Panc1 (cell line): ENCODE measurements at regions not wholly inside any gene's neighbourhood (a gene's known extent, or its start where the extent isn't known, plus 50 kb on each side); places are given as distances from the start of the nearest gene placed in this dataset.

Experiments
- CTCF ChIP-seq: fragments of 450-650 bp; IDR thresholded peaks from 2 replicates; pipeline ENCODE4 v1.5.1; 2017; ENCODE audit warnings: mild to moderate bottlenecking
- SIN3A ChIP-seq: IDR thresholded peaks from 2 replicates; pipeline ENCODE4 v1.6.1; 2012; ENCODE audit warnings: low read depth, mild to moderate bottlenecking, low read length, moderate library complexity, borderline replicate concordance; ENCODE audit not compliant: insufficient read depth

GRCh38 chr5:122547669-122548068 is 227.2 kb upstream of the SNX2 start:
- no peak for TF ChIP-seq CTCF
- TF ChIP-seq SIN3A: no peak
